HG03064 (cell line): ENCODE measurements at regions not wholly inside any gene's neighbourhood (a gene's known extent, or its start where the extent isn't known, plus 50 kb on each side); places are given as distances from the start of the nearest gene placed in this dataset.

Experiments
- ATAC-seq: cut with Tn5 transposase; IDR thresholded peaks from one replicate; pipeline ENCODE4 v1.9.1; 2021; ENCODE audit warnings: low read depth; ENCODE audit not compliant: unreplicated experiment

DNA sequence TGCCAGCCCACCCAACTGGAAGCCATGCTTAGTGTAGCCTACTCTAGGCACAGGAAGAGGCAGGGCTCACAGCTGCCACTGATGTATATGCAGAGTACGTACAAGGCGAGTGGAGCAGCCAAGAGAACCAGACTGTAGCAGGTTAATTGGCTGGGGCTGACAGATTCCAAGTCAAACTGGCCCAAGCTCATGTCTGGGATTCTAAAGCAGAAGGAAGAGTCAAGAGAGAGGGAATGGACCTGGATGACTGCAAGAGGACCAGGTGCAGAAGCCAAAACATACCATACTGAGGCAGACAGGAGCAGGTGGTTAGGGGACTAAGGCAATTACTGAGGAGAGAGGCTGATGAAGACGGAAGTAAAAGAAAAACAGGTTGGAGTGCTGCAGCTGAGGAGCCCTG is 51.3 kb upstream of the LRRN2 start:
- no peak for ATAC-seq

DNA sequence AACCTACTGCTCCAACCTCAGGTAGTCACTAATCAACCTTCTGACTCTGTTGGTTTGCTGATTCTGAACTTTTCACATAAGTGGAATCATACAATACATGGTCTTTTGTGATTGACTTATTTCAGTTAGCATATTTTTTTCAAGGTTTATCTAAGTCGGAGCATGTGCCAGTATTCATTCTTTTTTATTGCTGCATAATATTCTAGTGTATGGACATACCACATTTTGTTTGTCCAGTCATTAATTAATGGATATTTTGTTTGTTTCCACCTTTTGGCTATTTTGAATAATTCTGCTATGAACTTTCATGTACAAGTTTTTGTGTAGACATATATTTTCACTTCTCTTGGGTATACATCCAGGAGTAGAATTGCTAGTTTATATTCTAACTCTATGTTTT is 53.0 kb upstream of the LRRN2 start:
- no peak for ATAC-seq

DNA sequence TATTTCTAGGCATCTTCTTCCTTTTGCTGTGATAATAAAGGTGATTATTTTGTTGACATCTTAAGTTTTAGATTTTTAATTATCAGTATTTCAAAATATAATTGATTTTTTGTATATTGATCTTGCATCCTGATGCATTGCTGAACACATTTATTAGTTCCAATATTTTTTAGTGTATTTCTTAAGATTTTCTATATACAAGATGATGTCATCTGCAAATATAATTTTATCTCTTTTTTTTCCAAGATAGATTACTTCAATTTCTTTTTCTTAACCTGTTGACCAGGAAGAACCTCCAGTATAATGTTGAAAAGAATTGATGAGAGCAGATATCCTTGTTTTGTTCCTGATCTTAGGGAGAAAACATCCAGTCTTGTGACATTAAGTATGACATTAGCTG is 54.8 kb upstream of the LRRN2 start:
- ATAC-seq: no peak

DNA sequence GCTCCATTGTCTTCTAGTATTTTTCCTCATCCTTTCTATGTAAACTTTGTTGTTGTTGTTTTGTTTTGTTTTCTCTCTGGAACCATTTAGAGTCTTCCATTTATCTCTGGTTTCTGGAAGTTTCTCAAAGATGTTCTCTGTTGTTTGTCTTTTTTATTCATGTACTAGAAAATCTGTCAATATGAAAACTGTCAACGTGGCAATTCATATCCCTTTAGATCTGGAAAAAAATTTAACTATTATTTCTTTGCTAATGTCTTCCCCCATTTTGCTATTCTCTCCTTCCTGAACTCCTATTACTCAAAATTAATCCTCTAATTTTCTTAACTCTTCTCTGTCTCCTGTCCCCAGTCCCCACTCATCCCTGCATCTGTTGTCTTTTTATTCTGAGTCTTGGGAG is 55.9 kb upstream of the LRRN2 start:
- ATAC-seq: no peak

DNA sequence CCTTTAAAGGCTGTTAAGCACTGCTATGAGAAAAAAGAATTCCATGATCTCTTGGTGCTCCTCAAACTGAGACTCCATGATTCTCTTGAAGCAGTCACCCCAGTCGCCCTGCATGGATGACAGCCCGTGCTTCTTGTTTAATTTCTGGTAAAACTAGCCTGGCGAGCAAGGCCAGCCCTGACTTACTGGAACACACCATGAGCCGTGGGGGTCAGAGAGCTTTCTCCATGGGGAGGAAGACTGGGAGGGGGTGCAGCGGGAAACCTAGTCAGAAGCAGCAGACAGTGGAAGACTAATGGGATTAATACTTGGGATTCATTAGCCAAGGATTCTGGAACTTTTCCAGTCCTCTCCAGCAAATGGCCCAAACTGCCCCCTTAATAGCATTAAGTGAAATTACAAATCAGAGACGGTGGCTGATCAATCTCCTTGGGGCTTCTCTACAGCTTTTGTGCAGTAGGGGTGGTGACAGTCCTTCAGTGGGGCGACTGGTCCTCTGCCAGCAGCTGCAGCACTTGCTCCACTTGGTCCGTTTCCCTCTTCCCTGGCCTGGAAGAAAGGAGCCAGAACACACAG is 57.2 kb upstream of the LRRN2 start:
- ATAC-seq: no peak

DNA sequence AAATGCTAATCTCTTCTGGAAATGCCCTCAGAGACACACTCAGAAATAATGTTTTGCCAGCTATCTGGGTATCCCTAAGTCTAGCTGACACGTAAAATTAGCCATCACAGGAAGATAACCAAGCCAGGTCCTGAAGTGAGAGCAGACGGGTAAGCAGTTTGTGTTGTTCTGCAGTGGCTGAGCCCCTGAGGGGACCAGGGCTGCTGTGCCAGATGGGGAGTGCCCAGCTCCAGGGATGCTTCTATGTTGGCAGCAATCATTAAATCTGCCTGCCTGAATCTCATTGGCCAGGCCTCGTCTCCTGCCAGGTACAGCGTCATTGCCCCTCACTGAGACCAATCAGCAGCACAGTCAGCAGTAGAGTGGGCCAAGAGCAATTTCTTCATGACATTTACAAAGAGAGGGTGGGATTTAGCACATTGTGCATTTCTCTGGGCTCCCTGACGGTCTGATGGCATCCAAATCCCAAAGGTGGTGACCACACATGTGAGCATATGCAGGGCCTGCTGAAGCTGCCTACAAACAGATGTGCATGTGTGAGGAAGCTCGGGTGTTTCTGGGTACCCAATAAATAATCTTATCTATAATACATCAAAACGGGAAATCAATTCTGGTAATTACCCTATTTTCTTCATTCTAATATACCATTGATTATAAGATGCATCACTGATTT is 58.7 kb upstream of the LRRN2 start:
- no peak for ATAC-seq

DNA sequence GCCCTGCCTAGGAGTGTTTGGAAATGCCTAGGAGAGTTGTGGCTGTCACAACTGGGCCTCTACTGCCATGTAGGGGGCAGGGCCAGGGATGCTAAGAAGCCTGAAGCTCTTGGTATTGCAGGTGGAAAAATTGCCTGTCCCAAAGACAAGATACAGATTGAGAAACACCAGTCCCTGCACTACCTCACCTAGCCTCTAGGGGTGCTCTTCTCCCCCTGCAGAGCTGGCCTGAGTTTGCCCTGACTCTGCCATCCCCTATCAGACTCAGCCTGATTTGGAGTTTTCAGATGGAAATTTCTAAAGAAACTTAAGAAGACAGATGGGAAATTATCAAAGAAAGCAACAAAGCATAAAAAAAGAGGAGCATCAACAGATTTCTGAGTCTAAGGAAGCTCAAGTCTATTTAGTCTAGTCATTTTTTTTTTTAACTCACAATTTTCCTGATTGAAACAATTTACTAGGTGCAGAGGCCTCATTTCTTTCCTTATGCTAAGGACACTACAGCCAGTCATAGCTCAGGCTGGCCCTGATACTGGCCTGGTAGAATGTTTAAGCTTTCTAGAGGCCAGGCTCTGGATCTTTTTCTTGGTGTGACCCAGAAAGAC is 61.4 kb upstream of the LRRN2 start:
- no peak for ATAC-seq

DNA sequence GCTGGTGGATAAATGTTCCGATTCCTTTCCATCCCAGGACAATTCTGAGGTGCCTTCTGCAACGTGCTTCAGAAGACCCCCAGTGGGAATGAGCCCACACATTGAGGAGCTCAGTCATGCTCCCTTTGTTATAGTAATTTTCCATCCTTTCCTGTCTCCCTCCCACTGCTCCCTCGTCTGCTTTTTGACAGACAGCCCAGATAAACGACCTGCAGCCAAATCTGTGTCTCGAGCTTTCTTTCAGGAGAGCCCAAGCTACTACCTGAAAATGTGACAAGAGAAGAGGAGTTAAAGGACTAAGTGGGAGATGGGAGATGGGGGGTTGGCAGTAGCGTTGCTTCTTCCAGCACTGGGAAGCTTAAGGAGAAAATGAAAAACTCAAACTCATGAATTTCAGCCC is 65.9 kb upstream of the LRRN2 start:
- ATAC-seq: no peak

DNA sequence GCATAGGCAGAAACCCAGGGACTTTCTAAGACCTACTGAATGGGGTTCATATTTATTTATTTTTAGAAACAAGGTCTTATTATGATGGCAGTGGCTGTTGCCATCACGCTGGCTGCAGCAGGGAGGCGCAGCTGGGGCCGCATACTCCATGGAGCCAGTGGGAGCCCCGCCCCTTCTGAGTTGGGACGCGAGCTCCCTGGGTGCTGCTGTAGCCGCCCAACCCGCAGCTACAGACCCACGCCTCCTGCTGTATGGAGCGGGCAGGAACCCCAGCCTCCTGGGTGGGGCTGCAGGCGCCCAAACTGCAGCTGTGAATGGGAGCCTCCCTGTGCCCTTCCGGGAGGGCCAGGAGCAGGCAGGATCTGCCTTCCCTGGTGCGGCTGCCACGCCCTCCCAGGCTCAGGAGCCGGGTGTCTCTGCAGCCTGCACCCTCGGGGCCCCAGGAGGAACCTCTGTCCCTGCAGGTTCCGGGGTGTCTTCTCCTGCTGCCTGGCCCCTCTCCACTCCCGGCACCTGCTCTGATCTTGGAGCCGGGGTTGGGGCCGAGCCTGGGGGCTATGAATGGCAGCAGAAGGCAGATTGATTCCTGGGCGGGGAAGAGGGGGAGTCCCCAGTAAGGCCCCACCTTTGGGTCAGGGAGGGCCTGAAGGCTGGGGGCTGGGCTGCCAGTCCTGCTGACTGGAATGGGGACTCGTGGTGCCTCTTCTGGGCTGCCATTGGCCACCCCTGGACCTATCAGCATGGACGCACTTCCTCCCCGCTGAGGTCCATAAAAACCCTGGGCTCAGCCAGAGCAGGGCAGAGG is 66.5 kb upstream of the LRRN2 start:
- ATAC-seq: no peak

DNA sequence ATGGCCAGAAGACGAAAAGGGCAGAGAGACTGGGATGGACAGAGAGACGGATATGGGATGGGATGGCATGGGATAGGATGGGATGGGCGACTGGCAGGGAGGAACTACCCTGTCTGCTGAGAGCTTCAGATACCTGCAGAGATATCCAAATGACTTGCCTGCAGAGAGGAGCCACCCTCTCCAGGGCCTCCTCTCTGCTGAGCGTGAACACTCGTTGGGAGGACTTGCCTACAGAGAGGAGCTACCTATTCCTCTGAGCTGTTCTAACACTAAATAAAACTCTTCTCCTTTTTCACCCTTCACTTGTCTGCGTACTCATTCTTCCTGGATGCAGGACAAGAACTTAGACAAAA is 67.1 kb upstream of the LRRN2 start:
- ATAC-seq: no peak

DNA sequence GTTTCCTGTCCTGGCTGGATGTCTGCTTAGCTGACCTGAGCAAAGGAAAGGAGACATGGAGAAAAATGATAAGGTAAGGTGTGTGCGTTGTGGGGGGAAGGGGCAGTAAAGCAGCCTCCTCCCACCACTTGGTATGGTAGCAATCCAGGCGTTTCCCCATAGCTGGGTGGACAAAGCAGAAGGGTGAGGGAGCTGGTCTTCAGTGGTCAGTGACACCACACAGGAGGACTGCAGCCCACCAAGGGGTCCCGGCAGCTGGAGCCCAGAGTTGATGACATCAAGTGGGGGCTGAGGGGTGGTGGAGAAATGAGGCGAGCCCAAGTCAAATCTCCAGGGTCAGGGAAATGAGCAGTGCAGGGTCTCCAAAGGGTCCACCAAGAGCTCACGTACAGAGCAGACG is 69.3 kb upstream of the LRRN2 start:
- ATAC-seq: no peak

DNA sequence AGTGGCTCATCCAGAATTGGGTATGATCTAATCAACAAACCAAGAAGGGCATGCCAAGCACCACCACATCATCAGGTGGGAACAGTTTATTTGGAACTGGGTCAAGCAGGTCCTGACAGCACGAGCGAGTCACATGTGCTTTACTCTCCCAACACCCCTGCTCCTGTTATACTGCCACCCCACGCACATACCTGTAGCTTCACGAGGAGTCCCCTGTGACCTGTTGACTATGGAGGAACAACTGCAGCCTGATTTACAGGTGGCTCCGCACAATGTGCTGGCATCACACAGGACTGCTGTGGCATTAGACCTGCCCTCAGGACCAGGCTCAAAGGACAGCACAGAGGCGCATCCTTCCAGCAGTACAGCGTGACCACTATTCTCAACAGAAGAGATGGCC is 70.8 kb upstream of the LRRN2 start:
- ATAC-seq: no peak

DNA sequence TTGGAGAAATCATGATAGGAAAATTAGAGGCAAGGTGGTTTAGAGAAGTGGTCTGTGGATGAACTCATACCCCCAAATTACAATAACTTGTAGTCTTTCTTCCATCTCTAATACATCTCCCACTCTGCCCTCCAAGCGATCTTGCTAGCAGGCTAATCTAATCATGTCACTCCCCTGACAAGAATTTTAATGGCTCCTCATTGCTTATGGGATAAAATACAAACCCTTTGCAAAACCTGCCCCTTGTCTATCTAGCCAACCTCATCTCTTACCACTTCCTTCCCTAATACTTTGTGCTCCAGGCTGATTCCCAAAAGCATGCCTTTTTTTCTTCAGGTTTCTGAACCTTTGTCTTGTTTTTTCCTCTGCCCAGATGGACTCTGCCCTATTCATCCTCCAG is 71.3 kb upstream of the LRRN2 start:
- no peak for ATAC-seq

DNA sequence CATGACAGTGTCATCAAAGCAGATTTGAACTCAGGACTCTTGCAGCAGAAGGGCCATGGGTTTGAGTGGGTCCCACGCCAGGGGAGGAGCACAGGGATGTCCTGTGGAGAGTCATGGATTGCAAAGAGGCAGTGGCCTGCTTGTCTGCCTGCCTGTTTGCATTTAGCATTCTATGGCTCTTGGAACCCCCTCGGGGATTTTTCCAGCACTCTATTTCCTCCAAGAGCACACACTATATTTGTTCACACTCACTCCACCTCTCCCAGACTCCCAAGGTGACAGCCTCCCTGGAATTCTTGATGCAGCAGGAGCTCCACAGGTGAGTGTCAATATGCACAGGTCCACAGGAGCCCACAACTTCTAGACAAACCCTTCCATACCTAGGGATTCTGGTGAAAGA is 73.1 kb upstream of the LRRN2 start:
- no peak for ATAC-seq

DNA sequence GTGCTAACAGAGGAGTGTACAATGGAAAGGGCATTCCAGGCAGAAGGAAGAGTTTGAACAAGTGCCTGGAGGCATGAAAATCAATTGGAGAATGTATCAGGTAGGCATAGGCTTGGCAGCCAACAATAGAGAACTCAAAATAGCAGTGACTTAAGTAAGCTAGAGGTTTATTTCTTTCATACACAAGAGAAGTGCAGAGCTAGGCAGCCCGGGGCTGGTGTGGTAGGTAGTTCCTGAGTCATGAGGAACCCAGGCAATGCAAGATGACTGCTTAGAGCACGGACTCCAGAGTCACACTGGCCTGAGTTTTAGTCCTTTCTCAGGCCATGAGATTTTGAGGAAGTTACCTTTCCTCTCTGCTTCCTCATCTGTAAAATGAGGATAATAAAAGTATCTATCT is 74.8 kb upstream of the LRRN2 start:
- ATAC-seq: no peak

DNA sequence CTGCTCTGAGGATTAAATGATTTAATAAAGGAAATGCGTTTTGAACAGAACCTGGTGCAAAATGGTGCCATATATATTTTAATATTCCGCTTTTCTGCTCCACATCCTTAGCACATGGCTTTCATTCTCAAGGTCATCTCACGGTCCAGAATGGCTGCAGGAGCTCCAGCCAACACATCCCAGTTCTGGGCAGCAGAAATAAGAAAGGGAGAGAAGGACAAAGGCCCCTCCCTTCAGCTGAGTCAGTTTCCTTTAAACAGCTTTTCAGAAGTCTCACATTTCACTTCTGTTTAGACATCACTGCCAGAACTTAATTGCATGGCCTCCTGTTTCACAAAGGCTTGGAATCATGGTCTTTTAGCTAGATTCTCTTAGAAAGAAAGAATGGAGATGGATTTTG is 75.2 kb upstream of the LRRN2 start:
- ATAC-seq: no peak

DNA sequence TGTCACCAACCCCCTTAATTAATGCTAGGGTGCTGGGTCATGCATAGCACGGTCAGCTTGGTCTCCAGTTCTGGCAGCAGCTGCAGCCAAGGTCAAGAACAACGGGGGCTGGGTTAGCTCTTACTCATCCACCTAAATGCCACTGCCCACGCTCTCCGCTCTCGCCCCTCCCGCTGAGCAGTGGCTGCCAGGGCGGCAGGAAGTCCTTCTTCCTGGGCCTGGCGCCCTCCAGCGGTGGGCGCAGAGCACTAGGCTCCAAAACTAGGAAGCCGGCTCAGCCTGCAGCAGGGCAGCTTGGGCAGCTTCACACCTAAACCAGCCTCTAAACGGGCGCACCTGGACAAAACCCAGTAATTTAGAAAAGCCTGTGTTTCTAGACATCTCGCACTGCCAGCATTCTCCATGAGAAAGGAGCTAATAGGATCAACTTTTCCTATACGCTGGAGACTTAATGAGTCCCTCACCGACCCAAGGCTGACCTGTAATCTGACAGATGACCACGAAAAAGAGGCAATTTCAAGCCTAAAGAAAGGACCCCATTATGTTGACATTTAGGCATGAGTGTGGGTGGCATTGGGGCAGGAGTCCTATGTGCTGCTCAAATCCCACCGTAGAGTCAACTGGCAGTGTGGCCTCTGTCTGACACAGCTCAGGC is 78.4 kb upstream of the LRRN2 start:
- no peak for ATAC-seq

DNA sequence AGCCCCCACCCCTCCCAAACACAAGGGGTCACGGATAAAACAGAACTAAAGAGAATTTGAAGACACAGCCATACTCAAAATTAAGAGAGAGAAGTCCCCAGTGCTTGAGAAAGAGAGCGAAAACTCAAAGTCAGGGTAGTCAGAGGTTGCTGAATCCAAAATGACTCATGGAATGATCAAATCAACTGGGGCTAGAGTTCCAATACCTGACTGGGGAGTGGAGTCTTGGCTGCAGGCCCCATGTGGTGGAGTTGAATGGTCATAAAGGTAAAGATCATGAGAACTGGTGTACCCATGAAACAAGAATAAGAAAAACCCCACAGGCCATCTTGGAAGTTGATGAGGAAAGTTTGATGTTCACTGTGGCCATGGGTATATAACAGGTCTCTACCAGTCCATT is 84.5 kb upstream of the LRRN2 start:
- ATAC-seq: no peak

DNA sequence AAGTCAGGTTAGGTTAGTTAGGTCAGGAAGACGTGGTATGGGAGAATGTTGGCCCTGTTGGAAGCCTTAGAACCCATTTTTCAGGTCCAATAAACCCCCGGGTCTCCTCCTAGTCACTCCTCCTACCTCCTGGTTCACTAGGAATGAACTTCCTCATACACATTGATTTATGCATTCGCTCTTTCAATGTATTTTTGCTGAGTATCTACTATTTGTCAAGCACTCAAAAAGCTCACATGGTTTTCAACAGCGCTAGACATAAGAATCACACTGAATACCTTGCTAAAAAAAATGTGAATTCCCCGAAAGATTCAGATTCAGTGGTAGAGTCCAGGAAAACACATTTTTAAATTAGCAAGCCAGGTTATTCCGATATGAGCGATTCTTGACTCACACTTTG is 85.8 kb upstream of the LRRN2 start:
- ATAC-seq: no peak

DNA sequence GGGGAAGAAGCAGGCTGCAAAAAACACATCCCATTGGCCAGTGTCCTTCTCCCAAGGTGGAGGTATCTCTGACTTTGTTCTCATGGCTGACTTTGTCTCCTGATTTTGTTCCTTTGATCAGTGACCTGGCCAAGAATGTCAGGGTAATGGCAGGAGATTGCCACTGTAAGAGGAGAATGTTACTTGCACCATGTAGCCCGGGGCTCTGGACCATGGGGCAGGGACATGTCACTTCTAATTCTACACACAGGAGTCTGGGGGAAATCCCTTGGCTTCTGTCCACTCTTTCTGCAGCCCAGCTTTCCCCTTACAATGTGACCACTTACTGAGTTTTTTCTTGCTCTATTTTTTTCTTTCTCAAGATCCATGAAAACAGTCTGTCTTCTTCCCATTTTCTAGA is 87.7 kb upstream of the LRRN2 start:
- no peak for ATAC-seq

DNA sequence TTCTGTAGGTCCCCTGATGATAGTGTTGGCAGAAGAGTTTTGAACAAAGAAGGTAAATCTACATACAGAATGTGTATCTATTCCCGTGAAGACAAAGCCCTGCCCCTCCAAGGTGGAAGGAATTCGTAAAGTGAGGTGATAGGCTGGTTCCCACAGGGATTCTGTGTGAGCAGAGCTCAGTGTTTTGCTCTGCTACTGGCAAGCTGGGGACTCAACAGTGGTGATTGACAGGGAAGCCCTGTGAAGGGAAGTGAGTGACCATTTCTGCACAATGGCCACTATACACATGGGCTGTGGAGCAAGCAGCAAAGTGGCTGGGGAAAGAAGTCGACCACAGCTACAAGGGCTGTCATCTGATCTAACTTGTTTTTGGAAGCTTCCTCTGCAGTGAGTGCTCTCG is 90.0 kb upstream of the LRRN2 start:
- no peak for ATAC-seq
